NCI-H82 (cell line): ENCODE measurements at regions not wholly inside any gene's neighbourhood (a gene's known extent, or its start where the extent isn't known, plus 50 kb on each side); places are given as distances from the start of the nearest gene placed in this dataset.
"Not testable (repeated sequence)": the region's sequence is repeated elsewhere in the genome, so short reads cannot be mapped to it uniquely, and the experiment has no call there.

Experiments used
- DNase-seq: peaks from one replicate; lab custom pipeline; 2025; lab: John Stamatoyannopoulos, UW

GRCh38 chr2:111474198-111474705, 353.5 kb downstream of the BCL2L11 start:
- not testable (repeated sequence) for DNase-seq

GRCh38 chr2:111478335-111478734, 357.6 kb downstream of the BCL2L11 start:
- not testable (repeated sequence) for DNase-seq

GRCh38 chr2:111478871-111479318, 358.2 kb downstream of the BCL2L11 start:
- not testable (repeated sequence) for DNase-seq

- not testable (repeated sequence) for DNase-seq
Observed at GRCh38 chr2:111480016-111480625, 359.4 kb downstream of the BCL2L11 start.

GRCh38 chr2:111480633-111481032, 359.9 kb downstream of the BCL2L11 start:
- not testable (repeated sequence) for DNase-seq

- not testable (repeated sequence) for DNase-seq
Observed at GRCh38 chr2:111481219-111481618, 360.5 kb downstream of the BCL2L11 start.

GRCh38 chr2:111482987-111483679, 362.4 kb downstream of the BCL2L11 start:
- DNase-seq = not testable (repeated sequence)

GRCh38 chr2:111484097-111484496, 363.4 kb downstream of the BCL2L11 start:
- not testable (repeated sequence) for DNase-seq

- DNase-seq = not testable (repeated sequence)
Observed at GRCh38 chr2:111485895-111486294, 365.2 kb downstream of the BCL2L11 start.

- not testable (repeated sequence) for DNase-seq
Observed at GRCh38 chr2:111488451-111488850, 367.7 kb downstream of the BCL2L11 start.

- not testable (repeated sequence) for DNase-seq
Observed at GRCh38 chr2:111489460-111489859, 368.7 kb downstream of the BCL2L11 start.

- DNase-seq = not testable (repeated sequence)
Observed at GRCh38 chr2:111491181-111491580, 370.5 kb downstream of the BCL2L11 start.

- DNase-seq = not testable (repeated sequence)
Observed at GRCh38 chr2:111491614-111492013, 370.9 kb downstream of the BCL2L11 start.

GRCh38 chr2:111492995-111493719, 372.4 kb downstream of the BCL2L11 start:
- DNase-seq = not testable (repeated sequence)

GRCh38 chr2:111493720-111494078, 373.0 kb downstream of the BCL2L11 start:
- DNase-seq = not testable (repeated sequence)

- DNase-seq = not testable (repeated sequence)
Observed at GRCh38 chr2:111494288-111494980, 373.7 kb downstream of the BCL2L11 start.

GRCh38 chr2:111494981-111495315, 374.2 kb downstream of the BCL2L11 start:
- not testable (repeated sequence) for DNase-seq

GRCh38 chr2:111495636-111496035, 374.9 kb downstream of the BCL2L11 start:
- not testable (repeated sequence) for DNase-seq

GRCh38 chr2:111496176-111496575, 375.5 kb downstream of the BCL2L11 start:
- DNase-seq = not testable (repeated sequence)

- not testable (repeated sequence) for DNase-seq
Observed at GRCh38 chr2:111496860-111497259, 376.1 kb downstream of the BCL2L11 start.

GRCh38 chr2:111497270-111497669, 376.6 kb downstream of the BCL2L11 start:
- DNase-seq = not testable (repeated sequence)

- not testable (repeated sequence) for DNase-seq
Observed at GRCh38 chr2:111500536-111501062, 379.9 kb downstream of the BCL2L11 start.
